GM18508 (cell line): ENCODE measurements at regions not wholly inside any gene's neighbourhood (a gene's known extent, or its start where the extent isn't known, plus 50 kb on each side); places are given as distances from the start of the nearest gene placed in this dataset.

Source experiments
- ATAC-seq: cut with Tn5 transposase; IDR thresholded peaks from one replicate; pipeline ENCODE4 v1.9.1; 2021; ENCODE audit warnings: moderate number of reproducible peaks; ENCODE audit not compliant: insufficient read depth, unreplicated experiment

DNA sequence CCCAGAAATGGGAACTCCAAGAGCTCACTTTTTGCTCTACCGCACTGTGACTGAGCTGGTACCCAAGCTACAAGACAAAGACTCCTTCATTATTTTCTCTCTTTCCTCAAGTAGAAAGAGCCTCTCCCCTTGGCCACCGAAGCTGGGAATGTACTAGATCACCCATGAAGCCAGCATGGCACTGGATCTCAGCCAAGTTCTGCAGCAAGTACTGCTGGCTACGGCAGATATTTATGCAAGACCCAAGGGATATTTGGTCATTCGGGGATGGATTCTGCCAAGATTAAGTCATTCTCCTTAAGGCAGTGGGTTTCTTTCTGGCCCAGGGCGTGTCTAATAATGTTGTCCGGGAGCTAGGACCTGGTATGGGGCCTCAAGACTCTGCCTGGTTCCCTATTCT lies 633.5 kb downstream of the SLITRK1 start:
- ATAC-seq: no peak

DNA sequence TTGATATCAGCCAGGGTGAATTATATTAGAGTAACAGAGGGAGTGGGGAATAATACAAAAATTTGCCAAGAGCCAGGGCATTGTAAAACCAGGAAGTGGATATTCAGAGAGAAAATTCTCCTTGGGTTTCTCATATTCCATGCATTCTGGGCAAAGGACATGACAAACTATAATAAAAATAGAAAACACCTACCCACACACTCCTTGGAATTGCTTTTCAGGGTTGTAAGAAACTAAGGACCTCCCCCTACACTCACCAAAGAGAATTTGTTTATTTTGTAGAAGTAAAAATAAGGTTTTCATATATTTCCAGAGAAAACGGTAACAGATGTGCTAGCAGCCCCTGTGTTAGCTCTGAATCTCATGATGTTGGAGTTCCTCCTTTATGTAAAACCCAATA lies 649.6 kb downstream of the SLITRK1 start:
- no peak for ATAC-seq

DNA sequence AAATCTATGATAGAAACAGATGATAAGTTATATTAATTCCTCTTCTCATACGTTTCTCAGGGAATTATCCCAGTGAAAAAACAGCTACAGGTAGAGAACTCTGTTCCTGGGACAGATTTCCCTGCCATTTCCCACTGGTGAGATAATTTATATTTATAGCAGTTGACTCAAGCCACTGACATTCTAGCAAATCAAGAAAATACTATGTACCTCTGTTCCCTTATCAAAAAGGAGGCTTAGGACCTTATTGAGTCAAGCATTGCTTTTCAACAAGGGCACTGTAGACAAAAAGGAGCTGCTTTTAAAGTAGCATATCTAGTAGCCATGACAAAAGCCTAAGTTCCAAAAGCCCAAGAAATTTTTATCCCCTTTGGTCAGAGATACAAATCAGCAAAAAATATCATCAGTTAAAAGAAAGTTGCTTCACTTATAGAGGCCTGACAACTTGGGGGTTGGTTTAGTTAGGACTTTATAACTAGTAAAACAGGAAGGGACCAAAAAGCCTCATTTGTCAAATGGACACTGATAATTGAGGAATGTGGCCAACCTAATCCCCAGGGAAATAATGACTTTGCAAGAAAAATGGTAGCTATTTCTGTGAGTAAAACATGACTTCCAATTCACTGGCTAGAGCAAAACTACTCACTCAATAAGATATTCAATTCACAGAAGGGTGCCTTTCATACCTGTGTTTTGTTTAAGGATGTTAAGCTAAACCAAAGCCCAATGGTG lies 652.5 kb downstream of the SLITRK1 start:
- ATAC-seq: no peak

GRCh38 chr13:83223546-83223945 lies 658.7 kb downstream of the SLITRK1 start:
- no peak for ATAC-seq

GRCh38 chr13:83221813-83222241 lies 660.4 kb downstream of the SLITRK1 start:
- ATAC-seq: no peak

GRCh38 chr13:83221256-83221655 lies 661.0 kb downstream of the SLITRK1 start:
- no peak for ATAC-seq

DNA sequence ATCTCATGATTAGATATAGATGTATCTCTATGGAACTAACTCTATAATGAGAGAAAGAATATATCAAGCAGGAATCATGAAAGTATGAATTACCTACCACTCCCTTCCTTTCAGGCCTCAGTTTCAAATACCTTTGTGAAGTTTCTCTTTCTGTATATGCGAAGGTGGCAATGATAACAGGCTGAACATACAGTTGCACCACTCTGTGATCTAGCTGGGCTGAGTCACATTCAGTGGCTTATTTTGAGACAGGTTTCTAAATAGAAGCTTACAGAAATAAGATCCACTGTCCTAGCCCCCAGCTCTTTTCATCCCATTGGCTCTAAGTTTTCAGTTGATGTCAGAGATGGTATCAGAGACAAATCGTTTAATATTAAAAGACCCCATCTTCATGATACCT lies 662.0 kb downstream of the SLITRK1 start:
- no peak for ATAC-seq

DNA sequence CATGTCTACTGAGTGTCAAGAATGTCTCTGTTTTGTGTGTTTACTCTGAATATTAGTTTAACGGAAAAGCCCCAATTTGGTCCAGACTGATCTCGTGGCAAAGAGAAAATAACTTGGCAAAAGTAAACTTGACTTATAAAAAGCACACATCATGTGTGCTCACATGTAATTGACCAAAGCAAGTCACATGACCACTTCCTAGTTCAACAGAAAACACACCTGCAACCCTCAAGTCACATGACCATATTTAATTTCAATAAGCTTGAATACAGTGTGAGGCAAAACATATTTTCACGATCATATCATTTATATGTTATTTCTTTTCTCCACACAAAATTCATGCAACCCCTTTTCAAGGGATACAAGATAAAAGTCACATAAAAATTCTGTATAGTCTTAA lies 662.4 kb downstream of the SLITRK1 start:
- no peak for ATAC-seq

DNA sequence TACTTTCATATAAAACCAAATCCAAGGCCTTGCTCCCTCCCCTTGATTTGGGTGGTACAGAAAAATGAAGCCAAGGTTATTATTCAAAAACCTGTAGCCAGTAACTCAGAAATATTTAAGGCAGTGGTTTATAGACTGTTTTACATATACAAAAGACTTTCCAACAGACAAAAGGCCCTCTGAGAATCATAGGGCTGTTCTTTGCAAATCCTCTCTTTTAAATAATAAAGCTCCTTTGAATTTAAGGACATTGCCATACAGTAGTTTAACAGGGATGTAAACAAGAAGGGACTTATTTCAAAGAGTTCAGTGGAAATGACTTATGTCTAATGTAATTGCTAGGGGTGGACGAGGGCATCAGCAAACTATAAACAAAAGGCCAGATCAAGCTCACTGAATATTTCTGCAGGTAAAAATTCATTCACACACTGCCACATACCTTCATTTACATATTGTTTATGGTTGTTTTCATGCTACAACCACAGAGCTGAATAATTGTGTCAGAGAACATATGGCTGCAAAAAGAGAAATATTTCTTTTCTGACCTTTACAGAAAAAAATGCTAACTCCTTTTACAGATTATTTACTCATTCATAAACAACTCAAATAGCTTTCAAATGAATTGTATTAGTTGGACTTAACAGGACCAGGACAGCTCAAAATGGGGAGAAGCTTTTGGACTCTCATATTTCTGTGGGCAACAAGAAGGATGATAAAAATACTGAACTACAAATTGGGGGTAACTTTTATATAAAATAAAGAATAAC lies 665.6 kb downstream of the SLITRK1 start:
- ATAC-seq: no peak

DNA sequence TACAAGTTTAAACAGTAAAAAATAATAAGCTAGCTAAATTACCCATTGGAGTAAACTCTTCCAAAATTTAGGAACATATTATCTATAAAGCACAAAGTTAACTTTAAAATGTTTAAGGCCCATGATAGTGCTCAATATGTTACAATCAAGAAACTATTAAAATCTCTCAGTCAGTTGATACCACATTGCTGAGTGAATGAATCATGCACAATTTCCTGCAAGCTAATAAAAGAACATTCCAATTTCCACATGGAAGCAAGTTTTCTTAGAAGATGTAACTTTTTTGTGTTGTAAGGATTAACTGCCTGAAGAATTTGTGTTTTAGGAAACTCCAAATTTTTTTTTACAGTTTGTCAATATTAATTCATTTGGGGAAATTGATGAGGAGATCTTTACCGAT lies 666.6 kb downstream of the SLITRK1 start:
- no peak for ATAC-seq

DNA sequence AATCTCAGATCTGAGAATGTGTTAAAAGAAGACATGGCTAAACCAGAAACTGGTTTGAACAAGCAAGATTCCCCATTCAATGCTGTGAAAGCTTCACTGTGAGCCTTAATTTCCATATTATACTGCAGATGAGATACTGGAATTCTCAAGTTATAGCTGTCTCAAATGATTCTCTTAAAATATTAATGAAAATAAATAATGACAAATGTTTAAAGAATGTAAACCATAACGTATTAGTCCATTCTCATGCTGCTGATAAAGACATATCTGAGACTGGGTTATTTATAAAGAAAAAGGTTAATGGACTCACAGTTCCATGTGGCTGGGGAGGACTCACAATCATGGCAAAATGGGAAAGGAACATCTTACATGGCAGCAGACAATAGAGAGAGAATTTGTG lies 667.8 kb downstream of the SLITRK1 start:
- ATAC-seq: no peak

GRCh38 chr13:83211301-83211700 lies 671.0 kb downstream of the SLITRK1 start:
- no peak for ATAC-seq

- ATAC-seq: no peak
Measured at GRCh38 chr13:83204886-83205285, 677.4 kb downstream of the SLITRK1 start.

GRCh38 chr13:83201506-83201905 lies 680.8 kb downstream of the SLITRK1 start:
- ATAC-seq: no peak

DNA sequence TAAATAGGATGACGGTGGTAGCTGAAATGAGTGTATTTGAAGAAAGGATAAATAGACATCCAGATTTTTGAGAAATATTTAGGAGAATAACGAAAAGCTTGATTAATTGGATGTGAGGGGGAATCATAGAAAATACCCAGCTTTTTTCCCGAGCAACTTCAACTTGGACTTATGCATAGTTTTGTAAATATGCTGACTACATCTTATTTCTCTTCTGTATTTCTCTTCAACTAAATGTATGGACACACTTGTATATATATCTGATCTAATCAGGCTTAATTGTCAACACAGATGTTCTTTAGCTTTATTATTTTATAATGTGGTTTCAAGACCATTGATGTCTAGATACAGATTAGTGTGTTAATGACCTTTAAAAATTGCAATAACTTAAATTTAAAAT lies 685.0 kb downstream of the SLITRK1 start:
- no peak for ATAC-seq

- no peak for ATAC-seq
Measured at GRCh38 chr13:83190020-83190419, 692.3 kb downstream of the SLITRK1 start.

GRCh38 chr13:83184819-83185218 lies 697.5 kb downstream of the SLITRK1 start:
- no peak for ATAC-seq

- no peak for ATAC-seq
Measured at GRCh38 chr13:83184150-83184475, 698.2 kb downstream of the SLITRK1 start.

DNA sequence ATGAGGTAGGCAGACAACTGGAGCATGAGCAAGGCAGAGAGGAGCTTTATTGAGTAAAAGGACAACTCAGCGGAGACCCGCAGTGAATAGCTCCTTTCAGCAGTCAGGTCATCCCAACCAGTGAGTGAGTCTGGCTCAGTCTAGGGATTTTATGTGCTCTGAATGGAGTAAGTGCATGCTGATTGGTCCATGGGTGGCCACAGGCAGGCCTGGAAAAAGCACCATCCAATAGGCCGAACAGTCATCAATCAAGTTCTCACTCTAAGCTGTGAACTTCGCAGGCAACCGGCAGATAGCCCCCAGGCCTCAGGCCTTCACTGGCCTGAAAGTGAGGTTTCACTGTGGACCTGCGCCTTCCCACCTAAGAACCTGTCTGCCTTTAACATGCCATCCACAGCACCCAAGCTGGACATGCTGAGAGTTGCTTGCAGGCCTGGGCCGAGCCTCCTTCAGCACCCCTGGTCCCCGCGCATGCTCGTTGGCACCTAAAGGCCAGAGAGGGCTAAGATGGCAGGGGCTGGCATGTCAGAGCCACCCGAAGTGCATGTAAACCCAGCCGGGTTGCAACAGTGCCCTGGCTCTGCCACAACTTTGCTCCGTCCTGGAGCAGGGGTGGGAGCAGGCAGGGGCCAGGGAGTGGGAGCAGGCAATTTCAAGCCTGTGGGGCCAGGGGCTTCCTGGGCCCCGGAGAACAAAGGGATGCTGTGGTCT lies 698.7 kb downstream of the SLITRK1 start:
- ATAC-seq: no peak

- ATAC-seq: no peak
Measured at GRCh38 chr13:83182845-83183244, 699.4 kb downstream of the SLITRK1 start.

DNA sequence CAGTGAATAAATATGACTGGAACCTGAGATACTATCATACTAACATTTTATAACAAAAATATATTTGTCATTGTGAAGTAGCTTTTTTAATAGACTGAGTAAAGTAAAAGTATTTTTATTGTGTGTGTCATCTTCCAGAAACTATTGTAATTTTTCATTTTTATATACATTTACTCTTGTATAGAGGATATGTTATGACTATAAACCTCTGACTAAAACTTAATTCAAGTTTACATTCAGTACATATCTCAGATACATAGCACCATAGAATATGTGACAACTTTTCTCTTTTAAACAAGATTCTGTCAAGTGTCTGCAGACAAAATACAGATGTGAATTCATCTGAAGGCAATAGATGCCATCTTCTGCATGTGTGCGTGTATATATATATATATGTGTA lies 704.3 kb downstream of the SLITRK1 start:
- no peak for ATAC-seq
